GM18511 (cell line): ENCODE measurements at regions not wholly inside any gene's neighbourhood (a gene's known extent, or its start where the extent isn't known, plus 50 kb on each side); places are given as distances from the start of the nearest gene placed in this dataset.
"Not testable (repeated sequence)": the region's sequence is repeated elsewhere in the genome, so short reads cannot be mapped to it uniquely, and the experiment has no call there.

Experiments
- ATAC-seq: cut with Tn5 transposase; IDR thresholded peaks from one replicate; pipeline ENCODE4 v1.9.1; 2021; ENCODE audit warnings: mild to moderate bottlenecking, moderate library complexity; ENCODE audit not compliant: unreplicated experiment

DNA sequence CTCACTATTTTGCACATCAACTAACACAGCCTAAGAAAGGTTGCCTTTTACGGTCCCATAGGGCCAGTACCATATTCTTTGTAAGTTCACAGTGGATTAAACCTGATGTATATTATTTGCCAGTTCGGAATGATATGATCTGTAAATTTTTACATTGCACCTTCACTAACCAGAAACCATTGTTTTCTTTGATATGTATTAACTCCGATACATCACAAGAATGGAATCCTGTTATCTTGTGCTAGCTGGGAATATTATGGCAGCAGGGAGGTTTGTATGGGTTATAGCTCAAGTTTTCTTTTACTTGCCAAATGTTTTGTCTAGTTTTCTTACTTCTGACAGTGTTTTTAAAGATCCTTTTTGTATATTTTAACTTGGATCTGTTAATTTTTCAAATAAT is 51.4 kb upstream of the S1PR1 start:
- ATAC-seq: no peak

GRCh38 chr1:101183388-101183699 is 53.5 kb upstream of the S1PR1 start:
- no peak for ATAC-seq

DNA sequence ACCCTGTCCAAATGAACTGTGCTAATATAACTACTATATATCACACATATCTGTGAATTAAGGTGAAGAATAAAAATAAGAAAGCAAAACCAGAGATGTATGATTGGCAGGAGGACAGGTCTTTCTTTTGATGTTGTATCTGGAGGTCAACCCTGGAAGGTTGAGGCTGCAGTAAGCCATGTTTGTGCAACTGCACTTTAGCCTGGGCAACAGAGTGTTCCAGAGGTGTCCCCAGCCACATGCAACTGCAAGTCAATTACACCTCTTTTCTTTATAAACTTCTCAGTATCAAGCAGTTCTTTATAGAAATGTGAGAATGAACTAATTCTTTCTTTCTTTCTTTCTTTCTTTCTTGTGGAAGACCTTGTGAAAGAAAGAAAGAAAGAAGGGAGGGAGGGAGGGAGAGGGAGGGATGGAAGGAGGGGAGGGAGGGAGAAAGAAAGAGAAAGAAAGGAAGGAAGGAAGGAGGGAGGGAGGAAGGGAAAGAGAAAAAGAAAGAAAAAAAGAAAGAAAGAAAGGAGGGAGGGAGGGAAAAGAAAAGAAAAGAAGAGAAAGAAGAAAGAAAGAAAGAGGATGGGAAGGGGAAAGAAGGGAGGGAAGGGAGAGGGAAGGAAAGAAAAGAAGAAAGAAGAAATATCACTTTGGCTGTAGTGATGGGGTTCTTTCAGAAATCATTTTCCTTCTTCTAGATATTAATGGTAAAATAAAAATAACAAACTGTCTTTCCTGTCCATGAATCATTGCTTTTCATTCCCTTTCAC is 54.0 kb upstream of the S1PR1 start:
- no peak for ATAC-seq

GRCh38 chr1:101181930-101182329 is 54.9 kb upstream of the S1PR1 start:
- ATAC-seq: no peak

GRCh38 chr1:101178688-101179491 is 57.9 kb upstream of the S1PR1 start:
- ATAC-seq: peak; percentile 93

DNA sequence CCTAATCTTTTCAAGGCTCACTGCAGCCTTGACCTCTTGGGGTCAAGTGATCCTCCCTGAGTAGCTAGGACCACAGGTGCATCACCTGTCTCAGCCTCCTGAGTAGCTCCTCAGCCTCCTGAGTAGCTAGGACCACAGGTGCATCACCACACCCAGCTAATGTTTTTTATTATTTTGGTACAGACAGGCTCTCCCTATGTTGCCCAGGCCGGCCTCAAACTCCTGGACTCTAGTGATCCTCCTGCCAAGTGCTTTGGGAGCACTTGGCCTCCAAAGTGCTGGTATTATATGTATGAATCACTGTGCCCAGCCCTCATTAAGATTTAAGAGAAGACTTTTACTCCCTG is 58.5 kb upstream of the S1PR1 start:
- no peak for ATAC-seq

DNA sequence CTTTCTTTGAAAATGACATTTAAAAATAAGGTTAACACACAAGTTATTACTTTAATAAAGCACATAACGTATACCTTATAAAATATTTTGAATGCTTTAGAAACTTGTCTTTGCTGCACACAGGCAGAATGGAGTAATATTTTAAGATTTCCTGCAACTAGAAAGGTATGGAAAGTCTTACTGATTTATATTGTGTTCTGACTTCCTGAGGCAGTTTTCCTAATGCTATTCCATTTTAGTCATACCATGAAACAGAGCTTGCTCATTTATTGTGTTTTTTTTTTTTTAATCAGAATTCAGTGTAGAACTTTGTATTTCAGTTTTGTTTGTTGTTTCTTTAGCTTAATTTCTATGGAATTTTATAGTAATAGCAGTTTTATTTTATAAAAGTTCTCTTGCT is 60.9 kb upstream of the S1PR1 start:
- no peak for ATAC-seq

GRCh38 chr1:101175466-101175865 is 61.4 kb upstream of the S1PR1 start:
- ATAC-seq: no peak

GRCh38 chr1:101174722-101175121 is 62.1 kb upstream of the S1PR1 start:
- no peak for ATAC-seq

DNA sequence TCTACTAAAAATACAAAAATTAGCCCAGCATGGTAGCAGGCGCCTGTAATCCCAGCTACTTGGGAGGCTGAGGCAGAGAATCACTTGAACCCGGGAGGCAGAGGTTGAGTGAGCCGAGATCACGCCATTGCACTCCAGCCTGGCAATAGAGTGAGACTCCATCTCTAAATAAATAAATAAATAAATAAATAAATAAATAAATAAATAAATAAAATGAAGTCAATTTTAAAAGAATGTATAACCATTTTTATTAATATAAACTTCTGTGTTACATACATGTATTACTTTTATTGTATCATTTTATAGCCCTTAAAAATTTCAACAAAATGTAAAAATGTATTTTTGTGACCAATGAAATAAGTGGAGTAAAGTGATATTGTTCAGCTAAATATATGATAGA is 62.5 kb upstream of the S1PR1 start:
- not testable (repeated sequence) for ATAC-seq

DNA sequence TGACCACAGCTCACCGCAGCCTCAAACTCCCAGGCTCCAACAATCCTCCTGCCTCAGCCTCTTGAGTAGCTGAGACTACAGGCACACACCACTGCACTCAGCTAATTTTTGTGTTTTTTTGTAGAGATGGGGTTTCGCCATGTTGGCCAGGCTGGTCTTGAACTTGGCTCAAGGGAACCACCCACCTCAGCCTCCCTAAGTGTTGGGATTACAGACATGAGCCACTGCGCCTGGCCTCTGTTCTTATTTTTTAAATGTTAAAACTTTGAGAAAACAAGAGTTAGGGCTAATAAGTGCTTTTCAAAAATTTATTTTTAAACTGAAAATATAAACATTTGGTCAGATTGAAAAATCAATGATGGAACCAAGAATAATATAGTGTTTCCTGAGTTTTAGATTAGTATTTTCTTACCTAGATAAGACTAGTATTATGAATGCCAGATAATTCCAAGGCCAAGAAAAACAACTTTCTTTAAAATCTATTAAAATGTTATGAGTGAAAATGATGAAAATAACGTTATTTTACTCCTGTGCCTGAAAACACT is 66.2 kb upstream of the S1PR1 start:
- ATAC-seq: no peak

GRCh38 chr1:101167891-101168290 is 68.9 kb upstream of the S1PR1 start:
- peak; percentile 88 for ATAC-seq

DNA sequence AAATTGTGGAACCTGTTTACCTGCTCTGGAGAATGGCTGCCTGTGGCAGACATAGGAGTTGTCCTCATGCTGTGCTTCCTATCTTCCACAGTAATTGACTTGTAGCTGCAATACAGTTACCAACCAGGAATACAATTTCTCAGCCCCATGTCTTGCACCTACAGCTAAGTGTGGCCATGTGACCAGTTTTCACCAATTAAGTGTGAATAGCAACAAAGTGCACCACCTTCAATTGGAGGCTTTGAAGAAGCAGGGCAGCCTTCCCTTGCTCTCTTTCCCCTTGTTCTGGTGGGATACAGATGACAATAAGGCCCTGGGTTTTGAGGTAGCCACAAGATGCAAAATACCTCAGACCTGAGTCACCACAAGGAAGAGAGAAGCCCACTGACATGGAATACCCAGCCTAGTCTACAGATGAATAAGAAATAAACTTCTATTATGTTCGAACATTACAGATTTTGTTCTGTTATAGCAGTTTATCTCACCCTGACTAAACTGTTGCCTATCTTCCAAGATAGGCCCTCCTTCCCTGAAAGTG is 70.2 kb upstream of the S1PR1 start:
- ATAC-seq: no peak

DNA sequence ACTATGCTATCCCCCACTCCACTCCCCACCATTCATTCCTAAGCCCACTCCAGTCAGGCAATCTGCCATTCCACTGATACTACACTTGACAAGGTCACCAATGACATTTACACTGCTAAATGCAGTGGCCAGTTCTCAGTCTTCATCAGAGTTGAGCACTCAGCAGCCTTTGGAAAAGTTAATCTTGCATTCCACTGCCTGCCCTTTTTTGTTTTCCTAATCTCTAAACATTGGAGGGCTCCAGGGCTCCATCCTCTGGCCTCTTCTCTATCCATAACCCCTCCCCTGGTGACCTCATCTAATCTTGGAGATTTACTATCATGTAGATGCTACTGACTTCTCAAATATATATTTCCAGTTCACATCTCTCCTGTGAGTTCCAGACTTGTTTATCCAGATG is 70.9 kb upstream of the S1PR1 start:
- no peak for ATAC-seq

- no peak for ATAC-seq
Measured at GRCh38 chr1:101165532-101165931, 71.3 kb upstream of the S1PR1 start.

GRCh38 chr1:101164776-101165175 is 72.0 kb upstream of the S1PR1 start:
- no peak for ATAC-seq

DNA sequence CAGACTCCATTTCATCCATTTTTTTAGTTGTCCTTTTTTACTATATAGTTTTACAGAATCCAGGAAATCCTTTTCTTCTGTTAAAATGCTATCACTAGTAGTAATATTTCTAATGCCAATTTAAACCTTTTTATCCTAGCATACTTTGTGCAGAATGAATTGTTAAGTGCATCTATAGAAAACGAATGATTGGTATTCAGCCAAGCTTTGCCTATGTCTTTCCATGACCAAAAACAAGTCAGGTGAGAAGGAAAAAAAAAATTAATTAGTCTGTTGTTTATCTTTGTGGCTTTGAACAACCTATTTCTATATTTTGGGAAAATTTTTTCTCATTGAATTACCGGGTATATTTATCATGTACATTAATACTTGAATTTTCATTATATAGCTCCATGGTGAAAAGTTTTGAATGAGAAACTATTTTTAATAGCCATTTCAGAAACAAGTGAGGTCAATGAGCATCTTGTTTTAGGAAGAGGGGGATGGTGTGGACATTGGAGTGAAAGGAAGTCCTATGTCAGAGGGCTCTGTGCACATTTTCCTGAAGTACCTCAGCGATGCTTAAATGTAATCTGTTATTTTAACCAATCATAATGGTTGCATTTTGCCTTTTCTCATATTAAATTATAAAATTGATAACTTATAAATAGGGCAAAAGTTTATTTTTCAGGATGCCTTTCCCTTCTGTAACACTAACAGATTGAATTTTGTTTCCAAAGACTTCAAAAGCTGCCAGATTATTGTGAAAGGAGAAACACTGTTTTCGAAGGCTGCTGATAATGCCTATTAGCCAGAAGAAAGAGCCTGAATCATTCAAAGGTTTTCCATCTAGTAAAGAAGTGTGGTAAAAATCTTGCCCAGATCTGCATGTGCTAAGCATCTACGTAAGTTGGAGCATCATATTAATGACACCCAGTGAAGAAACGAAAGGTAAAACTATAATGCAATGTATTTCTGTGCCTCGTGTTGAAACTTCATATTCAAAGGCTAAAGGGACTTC is 73.8 kb upstream of the S1PR1 start:
- ATAC-seq: no peak

- no peak for ATAC-seq
Measured at GRCh38 chr1:101162300-101162699, 74.5 kb upstream of the S1PR1 start.

DNA sequence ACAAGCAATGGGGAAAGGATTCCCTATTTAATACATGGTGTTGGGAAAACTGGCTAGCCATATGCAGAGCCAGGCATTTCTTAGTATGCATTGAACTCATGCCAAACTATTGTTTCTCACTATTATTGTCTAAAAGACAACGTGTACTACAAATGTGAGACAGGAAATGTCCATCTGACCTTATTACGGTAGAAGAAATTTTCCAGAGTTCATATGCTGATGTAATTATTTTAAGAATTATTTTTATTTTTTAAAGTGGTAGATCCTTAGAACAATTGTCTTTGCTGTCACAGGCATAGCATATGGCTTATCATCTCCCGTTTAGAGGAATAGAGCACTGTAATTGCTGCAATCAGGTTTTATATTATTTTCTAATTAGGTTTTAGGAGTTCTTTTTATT is 75.2 kb upstream of the S1PR1 start:
- no peak for ATAC-seq

DNA sequence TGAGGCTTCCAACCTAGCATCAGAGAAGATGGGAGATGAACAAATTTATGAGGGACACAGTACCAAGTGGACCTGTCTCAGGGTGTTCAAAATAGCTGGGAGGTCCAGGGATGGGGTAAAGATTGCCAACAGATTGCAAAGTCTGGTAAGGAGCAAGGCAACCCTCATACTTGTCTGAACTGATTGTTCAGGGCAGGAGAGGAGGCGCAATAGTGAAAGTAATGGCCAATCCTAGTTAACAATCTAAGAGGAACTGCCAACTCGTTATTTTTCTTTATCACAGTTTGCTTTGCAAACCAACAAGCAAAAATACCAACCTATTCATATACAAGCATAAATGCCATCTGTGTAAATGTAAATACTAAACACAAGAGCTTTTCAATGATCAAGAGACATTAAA is 78.4 kb upstream of the S1PR1 start:
- no peak for ATAC-seq

- ATAC-seq: no peak
Measured at GRCh38 chr1:101154547-101154946, 82.3 kb upstream of the S1PR1 start.
